Esophagus squamous epithelium (tissue), 5 donors: ENCODE measurements at regions not wholly inside any gene's neighbourhood (a gene's known extent, or its start where the extent isn't known, plus 50 kb on each side); places are given as distances from the start of the nearest gene placed in this dataset.

ENCODE experiments used
- DNase-seq: peaks from one replicate; lab custom pipeline; 2025; lab: John Stamatoyannopoulos, UW
- H3K27ac ChIP-seq, 4 donors: fragments of 200-600 bp; sonication (generic); one replicate each; pipeline ENCODE4 v1.5.1; 2016 to 2019; ENCODE audit warnings: mild to moderate bottlenecking in 1 of 4
- H3K27me3 ChIP-seq, 4 donors: fragments of 200-600 bp; sonication (generic); 1 replicate in 3 of 4; 2 replicates in 1 of 4; pipeline versions ENCODE4 v1.5.1 to v1.6.0; 2017 to 2021; ENCODE audit warnings: antibody characterized with exemption in 1 of 4
- H3K36me3 ChIP-seq, 3 donors: fragments of 200-600 bp; sonication (generic); one replicate each; pipeline ENCODE4 v1.5.1; 2016 to 2019
- H3K4me1 ChIP-seq, 3 donors: fragments of 200-600 bp; sonication (generic); one replicate each; pipeline ENCODE4 v1.5.1; 2017 to 2019
- H3K4me3 ChIP-seq, 4 donors: fragments of 200-600 bp; sonication (generic); 1 replicate in 3 of 4; 2 replicates in 1 of 4; pipeline ENCODE4 v1.5.1; 2016 to 2019; ENCODE audit warnings: mild to moderate bottlenecking in 2 of 4, moderate library complexity in 1 of 4
- H3K9me3 ChIP-seq, 3 donors: fragments of 200-600 bp; sonication (generic); one replicate each; pipeline ENCODE4 v1.5.1; 2016 to 2019
- CTCF ChIP-seq, 6 experiments: fragments of 450-650 bp in 4 of 6; fragments of 200-600 bp in 2 of 6; sonication (generic) in 2 of 6; IDR thresholded peaks; one replicate each; pipeline ENCODE4 v1.5.1; 2016 to 2019; ENCODE audit warnings: antibody characterized with exemption in 6 of 6, mild to moderate bottlenecking in 4 of 6, moderate library complexity in 4 of 6
- POLR2A ChIP-seq, 4 donors: fragments of 450-650 bp; IDR thresholded peaks; one replicate each; pipeline ENCODE4 v1.6.1; 2017; ENCODE audit warnings: antibody characterized with exemption in 4 of 4, mild to moderate bottlenecking in 4 of 4, moderate library complexity in 3 of 4
- WGBS, 2 donors: methylation state at CpG; one replicate each; pipeline ENCODE4 v1.1.5; 2018; 5-methylcytosine and 5-hydroxymethylcytosine counted together
- intact Hi-C: fragments of 100-400 bp; cut with DNase I; formaldehyde crosslinking; loops from one replicate; pipeline ENCODE4 v1.15.0; 2022
- donor health status: DM: yes; HTN: yes; CAD: no.

GRCh38 chr1:175841738-175842187, 98.4 kb upstream of the TNR start:
- H3K4me3 ChIP-seq = no peak overlapping the region
- WGBS, 2 donors = 48 to 50% methylated on average over 5 of the region's 5 CpGs
- intact Hi-C loops = no loop called here
- no peak for DNase-seq
- no peak overlapping the region for H3K27ac ChIP-seq
- peaks cover 0 to 29% (median 0%) of the 10 kb centered on the region in 4 donors for H3K27me3 ChIP-seq
- TF ChIP-seq CTCF (IDR thresholded peaks at IDR 0.05) (no peak), POLR2A (IDR thresholded peaks at IDR 0.05) (no peak)
- no peaks in the 10 kb centered on the region for H3K9me3 ChIP-seq
- no peaks in the 10 kb centered on the region for H3K4me1 ChIP-seq
- H3K36me3 ChIP-seq = no peaks in the 10 kb centered on the region

- no peak overlapping the region for H3K4me3 ChIP-seq
- H3K36me3 ChIP-seq = no peaks in the 10 kb centered on the region
- intact Hi-C loops = no loop called here
- TF ChIP-seq CTCF (IDR thresholded peaks at IDR 0.05) (no peak), POLR2A (IDR thresholded peaks at IDR 0.05) (no peak)
- 69 to 74% methylated on average over 5 of the region's 5 CpGs for WGBS, 2 donors
- H3K27ac ChIP-seq = no peak overlapping the region
- no peak for DNase-seq
- no peaks in the 10 kb centered on the region for H3K4me1 ChIP-seq
- no peaks in the 10 kb centered on the region for H3K9me3 ChIP-seq
- H3K27me3 ChIP-seq = peaks cover 0 to 29% (median 0%) of the 10 kb centered on the region in 4 donors
These were observed 97.4 kb upstream of the TNR start for GRCh38 chr1:175840787-175841186.

GRCh38 chr1:175839779-175840669, 96.6 kb upstream of the TNR start:
- WGBS, 2 donors = 25 to 36% methylated on average over 9 of the region's 9 CpGs
- H3K9me3 ChIP-seq = no peaks in the 10 kb centered on the region
- no peaks in the 10 kb centered on the region for H3K4me1 ChIP-seq
- no peak for DNase-seq
- TF ChIP-seq CTCF (IDR thresholded peaks at IDR 0.05) = no peak
- no peak overlapping the region for H3K27ac ChIP-seq
- intact Hi-C loops = no loop called here
- no peaks in the 10 kb centered on the region for H3K36me3 ChIP-seq
- H3K27me3 ChIP-seq = peaks cover 0 to 29% (median 0%) of the 10 kb centered on the region in 4 donors
- no peak overlapping the region for H3K4me3 ChIP-seq

GRCh38 chr1:175834597-175834996, 91.2 kb upstream of the TNR start:
- H3K27ac ChIP-seq = no peak overlapping the region
- 78 to 100% methylated on average over 1 of the region's 1 CpG for WGBS, 2 donors
- no peaks in the 10 kb centered on the region for H3K4me1 ChIP-seq
- H3K9me3 ChIP-seq = no peaks in the 10 kb centered on the region
- TF ChIP-seq CTCF (IDR thresholded peaks at IDR 0.05) (no peak), POLR2A (IDR thresholded peaks at IDR 0.05) (no peak)
- H3K4me3 ChIP-seq = no peak overlapping the region
- H3K27me3 ChIP-seq = peaks cover 0 to 7% (median 0%) of the 10 kb centered on the region in 4 donors
- intact Hi-C loops = no loop called here
- H3K36me3 ChIP-seq = no peaks in the 10 kb centered on the region
- DNase-seq = no peak

GRCh38 chr1:175833951-175834350, 90.6 kb upstream of the TNR start:
- H3K4me3 ChIP-seq = no peak overlapping the region
- no peaks in the 10 kb centered on the region for H3K36me3 ChIP-seq
- H3K27ac ChIP-seq = no peak overlapping the region
- DNase-seq = no peak
- H3K27me3 ChIP-seq = peaks cover 0 to 6% (median 0%) of the 10 kb centered on the region in 4 donors
- intact Hi-C loops = no loop called here
- WGBS, 2 donors = 43 to 57% methylated on average over 3 of the region's 3 CpGs
- H3K4me1 ChIP-seq = no peaks in the 10 kb centered on the region
- no peaks in the 10 kb centered on the region for H3K9me3 ChIP-seq
- TF ChIP-seq POLR2A (IDR thresholded peaks at IDR 0.05) = no peak
- TF ChIP-seq CTCF (IDR thresholded peaks at IDR 0.05) = no peak
